GM12864 (cell line): ENCODE measurements at regions not wholly inside any gene's neighbourhood (a gene's known extent, or its start where the extent isn't known, plus 50 kb on each side); places are given as distances from the start of the nearest gene placed in this dataset.

ENCODE experiments used
- DNase-seq: peaks from one replicate; pipeline ENCODE4 v3.0.0-alpha.2; 2011; ENCODE audit warnings: low read depth
- H3K4me3 ChIP-seq: 2 replicates; pipeline ENCODE4 v1.5.1; 2011; ENCODE audit warnings: mild to moderate bottlenecking, low read depth, low read length, control low read depth
- TF ChIP-seq, protein P1 (sequence below): IDR thresholded peaks from 2 replicates; pipeline ENCODE4 v1.5.1; 2011; ENCODE audit warnings: low read depth, mild to moderate bottlenecking, moderate library complexity, low read length, control low read depth, inconsistent platforms; ENCODE audit errors: missing control alignments

DNA sequence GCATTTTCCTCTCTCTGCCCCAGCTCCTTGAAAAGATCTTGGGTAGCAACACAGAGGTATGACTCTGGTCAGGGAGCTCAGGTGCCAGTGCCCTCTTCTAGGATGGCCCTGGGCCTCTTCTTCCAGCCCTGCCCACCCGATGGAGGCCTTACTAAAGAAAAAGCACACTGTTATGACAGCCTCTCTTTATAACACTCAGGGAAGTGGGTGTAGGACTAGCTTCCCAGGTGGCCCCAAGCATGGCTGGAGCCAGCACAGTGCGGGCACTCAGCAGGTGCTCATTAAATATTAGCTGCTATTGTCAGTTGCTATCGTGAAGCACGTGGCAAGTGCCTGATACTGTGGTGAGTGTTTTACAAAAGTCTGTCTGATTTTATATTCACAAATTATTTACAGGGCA lies 127.2 kb upstream of the B3GAT1 start:
- DNase-seq: no peak
- no peak overlapping the region for H3K4me3 ChIP-seq
- TF ChIP-seq, protein P1, sequence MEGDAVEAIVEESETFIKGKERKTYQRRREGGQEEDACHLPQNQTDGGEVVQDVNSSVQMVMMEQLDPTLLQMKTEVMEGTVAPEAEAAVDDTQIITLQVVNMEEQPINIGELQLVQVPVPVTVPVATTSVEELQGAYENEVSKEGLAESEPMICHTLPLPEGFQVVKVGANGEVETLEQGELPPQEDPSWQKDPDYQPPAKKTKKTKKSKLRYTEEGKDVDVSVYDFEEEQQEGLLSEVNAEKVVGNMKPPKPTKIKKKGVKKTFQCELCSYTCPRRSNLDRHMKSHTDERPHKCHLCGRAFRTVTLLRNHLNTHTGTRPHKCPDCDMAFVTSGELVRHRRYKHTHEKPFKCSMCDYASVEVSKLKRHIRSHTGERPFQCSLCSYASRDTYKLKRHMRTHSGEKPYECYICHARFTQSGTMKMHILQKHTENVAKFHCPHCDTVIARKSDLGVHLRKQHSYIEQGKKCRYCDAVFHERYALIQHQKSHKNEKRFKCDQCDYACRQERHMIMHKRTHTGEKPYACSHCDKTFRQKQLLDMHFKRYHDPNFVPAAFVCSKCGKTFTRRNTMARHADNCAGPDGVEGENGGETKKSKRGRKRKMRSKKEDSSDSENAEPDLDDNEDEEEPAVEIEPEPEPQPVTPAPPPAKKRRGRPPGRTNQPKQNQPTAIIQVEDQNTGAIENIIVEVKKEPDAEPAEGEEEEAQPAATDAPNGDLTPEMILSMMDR: no peak

DNA sequence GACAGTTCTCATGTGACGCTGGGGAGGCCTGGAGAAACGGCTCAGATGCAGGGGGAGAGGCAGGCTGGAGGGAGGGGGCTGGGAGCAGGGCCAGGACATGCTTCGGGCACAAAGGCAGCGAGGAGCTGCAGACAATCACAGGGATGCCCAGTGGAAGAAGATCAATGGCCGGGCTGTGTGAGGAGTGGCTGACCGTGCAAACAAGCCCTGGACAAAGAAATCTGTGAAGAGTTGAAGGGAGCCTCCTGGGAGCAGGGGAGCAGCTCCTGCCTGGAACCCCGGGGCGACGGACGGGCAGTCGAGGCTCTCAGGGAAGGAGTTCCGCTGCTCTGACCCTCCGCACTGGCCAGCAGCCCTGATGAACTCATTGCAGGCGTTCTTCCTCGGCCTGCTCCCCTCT lies 126.7 kb upstream of the B3GAT1 start:
- no peak overlapping the region for H3K4me3 ChIP-seq
- TF ChIP-seq, protein P1: no peak
- DNase-seq: no peak

DNA sequence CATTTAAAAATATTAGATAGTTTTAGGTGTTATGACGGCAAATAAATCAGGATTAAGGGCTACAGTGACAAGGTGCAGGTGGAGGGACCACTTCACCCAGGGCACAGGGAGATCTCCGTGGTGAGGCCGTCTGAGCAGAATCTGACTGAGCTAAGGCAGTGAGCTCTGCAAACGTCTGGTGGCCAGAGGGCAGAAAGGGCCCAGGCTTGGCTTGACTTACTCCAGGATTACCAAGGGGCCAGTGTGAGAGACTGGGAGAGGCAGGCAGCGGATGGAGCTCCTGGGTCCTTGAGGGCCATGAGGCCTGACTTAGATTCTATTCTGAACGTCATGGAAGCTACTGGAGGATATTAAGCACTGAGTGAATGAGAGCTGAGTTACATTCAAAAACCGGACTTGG lies 125.9 kb upstream of the B3GAT1 start:
- TF ChIP-seq, protein P1: no peak
- no peak overlapping the region for H3K4me3 ChIP-seq
- DNase-seq: no peak

GRCh38 chr11:134537296-134537695 lies 125.3 kb upstream of the B3GAT1 start:
- DNase-seq: no peak
- TF ChIP-seq, protein P1: no peak
- no peak overlapping the region for H3K4me3 ChIP-seq

GRCh38 chr11:134536677-134537076 lies 124.6 kb upstream of the B3GAT1 start:
- TF ChIP-seq, protein P1: no peak
- no peak for DNase-seq
- no peak overlapping the region for H3K4me3 ChIP-seq

DNA sequence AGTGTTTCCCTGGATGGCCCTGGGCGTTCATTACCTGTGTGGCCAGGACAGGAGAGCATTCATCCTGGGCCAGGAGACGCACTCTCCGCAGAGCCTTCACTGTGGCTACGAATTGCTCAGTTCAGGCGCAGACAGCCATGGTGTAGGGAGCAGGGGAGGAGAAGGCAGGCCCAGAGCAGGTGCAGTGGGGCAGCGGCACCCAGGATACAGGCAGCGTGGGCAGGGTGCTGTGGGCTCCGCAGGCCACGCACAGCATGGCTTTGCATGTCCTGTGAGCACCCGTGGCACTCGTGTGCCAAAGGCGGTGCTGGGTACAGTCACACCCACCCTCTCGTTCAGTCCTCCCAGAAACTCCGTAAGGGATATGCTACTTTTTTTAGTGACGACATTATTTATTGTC lies 124.2 kb upstream of the B3GAT1 start:
- TF ChIP-seq, protein P1: no peak
- H3K4me3 ChIP-seq: no peak overlapping the region
- no peak for DNase-seq
